ENCODE measurements at regions not wholly inside any gene's neighbourhood (a gene's known extent, or its start where the extent isn't known, plus 50 kb on each side); places are given as distances from the start of the nearest gene placed in this dataset.

GRCh38 chr4:156591679-156592078 lies 379.9 kb downstream of the PDGFC start:
- Mint-ChIP-seq H3K4me3 (no peak overlapping the region), H3K27ac (no peak overlapping the region), H3K27me3 (ENCODE audit: insufficient read depth) (no peaks in the 10 kb centered on the region), H3K4me1 (ENCODE audit: low read depth) (peaks cover 25% of the 10 kb centered on the region), H3K9me3 (no peaks in the 10 kb centered on the region), H3K36me3 (ENCODE audit: low read depth) (no peaks in the 10 kb centered on the region)
- no peak for DNase-seq
- TF ChIP-seq CTCF (IDR thresholded peaks at IDR 0.05) = no peak

DNA sequence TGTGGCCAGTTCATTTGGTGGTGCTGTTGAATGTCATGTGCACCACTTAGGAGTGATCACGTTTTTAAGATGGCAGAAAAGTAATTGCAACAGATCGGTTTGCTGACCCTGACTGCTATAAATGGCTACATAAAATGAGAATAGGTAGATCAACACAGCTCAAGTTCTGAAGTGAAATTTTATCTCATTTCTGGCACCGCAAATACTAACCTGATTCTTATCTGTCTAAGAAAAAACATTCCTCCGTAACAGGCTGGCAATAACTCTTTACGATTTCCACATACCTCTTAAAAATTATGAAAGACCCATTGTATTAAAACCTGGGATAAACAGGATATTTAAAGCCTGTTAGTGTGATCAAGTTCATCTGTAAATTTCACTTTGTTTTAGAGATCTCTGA lies 387.5 kb downstream of the PDGFC start:
- Mint-ChIP-seq H3K27ac (no peak overlapping the region), H3K9me3 (no peaks in the 10 kb centered on the region), H3K27me3 (ENCODE audit: insufficient read depth) (no peaks in the 10 kb centered on the region), H3K4me1 (ENCODE audit: low read depth) (peaks cover 36% of the 10 kb centered on the region), H3K36me3 (ENCODE audit: low read depth) (no peaks in the 10 kb centered on the region), H3K4me3 (no peak overlapping the region)
- no peak for DNase-seq
- TF ChIP-seq CTCF (IDR thresholded peaks at IDR 0.05) = no peak

DNA sequence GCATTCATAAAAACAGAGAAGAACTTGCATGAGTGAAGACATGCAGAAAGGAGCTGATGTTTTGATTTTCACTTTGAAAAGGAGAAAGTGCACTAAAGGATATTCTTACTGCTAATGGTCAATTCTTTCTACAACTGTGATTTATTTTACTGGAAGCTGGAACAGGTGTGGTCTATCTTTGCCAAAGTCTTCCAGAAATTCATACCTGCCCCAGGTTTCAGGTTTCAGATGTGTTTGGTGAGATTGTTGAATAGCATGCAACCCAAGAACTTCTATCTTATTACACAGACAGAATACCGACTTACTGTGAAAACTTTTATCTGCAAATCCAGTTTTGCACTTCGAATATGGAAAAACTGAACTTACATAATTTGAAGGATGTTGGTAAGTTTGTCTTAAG lies 388.3 kb downstream of the PDGFC start:
- DNase-seq = no peak
- H3K27me3 Mint-ChIP-seq (ENCODE audit: insufficient read depth) = no peaks in the 10 kb centered on the region
- no peaks in the 10 kb centered on the region for H3K9me3 Mint-ChIP-seq
- no peaks in the 10 kb centered on the region for H3K36me3 Mint-ChIP-seq (ENCODE audit: low read depth)
- H3K27ac Mint-ChIP-seq = no peak overlapping the region
- peaks cover 40% of the 10 kb centered on the region for H3K4me1 Mint-ChIP-seq (ENCODE audit: low read depth)
- no peak for TF ChIP-seq CTCF (IDR thresholded peaks at IDR 0.05)
- H3K4me3 Mint-ChIP-seq = no peak overlapping the region

DNA sequence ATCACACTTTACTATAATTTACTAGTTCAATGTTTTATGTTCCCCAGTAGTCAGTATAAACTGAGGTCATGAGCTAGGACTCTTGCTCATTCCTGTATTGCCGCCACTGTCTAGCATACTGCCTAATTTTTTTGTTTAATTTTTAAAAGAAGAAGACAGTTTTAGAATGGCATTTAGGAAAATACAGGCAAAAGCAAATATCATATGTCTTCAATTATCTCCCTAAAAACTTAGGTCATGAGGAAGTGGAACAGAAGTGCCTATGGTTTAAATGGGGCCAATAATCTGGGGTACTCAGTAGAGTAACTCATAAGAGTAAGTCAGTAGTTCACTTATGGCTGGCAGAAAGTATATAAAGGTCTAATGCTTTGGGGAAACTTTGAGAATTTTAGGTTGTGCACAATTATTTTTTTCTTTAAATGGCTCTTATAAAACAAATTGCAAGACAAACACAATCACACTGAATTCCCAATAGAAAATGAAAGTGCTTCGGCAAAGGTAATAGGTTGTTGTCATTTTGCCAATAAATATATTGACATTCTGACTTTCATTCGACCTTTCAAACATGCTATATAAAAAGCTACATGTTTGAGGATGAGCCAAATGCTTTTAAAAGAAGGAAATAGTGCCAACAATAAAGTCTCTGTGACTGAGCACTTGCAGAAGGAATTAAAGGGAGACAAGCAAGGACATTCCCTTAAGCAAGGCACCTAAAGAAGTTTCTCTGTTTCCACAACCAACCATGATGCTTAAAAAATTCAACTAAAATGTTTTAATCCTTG lies 390.1 kb downstream of the PDGFC start:
- no peaks in the 10 kb centered on the region for H3K36me3 Mint-ChIP-seq (ENCODE audit: low read depth)
- H3K9me3 Mint-ChIP-seq = no peaks in the 10 kb centered on the region
- H3K4me3 Mint-ChIP-seq = peak overlapping the region; percentile 85
- H3K4me1 Mint-ChIP-seq (ENCODE audit: low read depth) = peaks cover 57% of the 10 kb centered on the region
- peak overlapping the region; percentile 75 for H3K27ac Mint-ChIP-seq
- no peak for TF ChIP-seq CTCF (IDR thresholded peaks at IDR 0.05)
- no peak for DNase-seq
- no peaks in the 10 kb centered on the region for H3K27me3 Mint-ChIP-seq (ENCODE audit: insufficient read depth)

DNA sequence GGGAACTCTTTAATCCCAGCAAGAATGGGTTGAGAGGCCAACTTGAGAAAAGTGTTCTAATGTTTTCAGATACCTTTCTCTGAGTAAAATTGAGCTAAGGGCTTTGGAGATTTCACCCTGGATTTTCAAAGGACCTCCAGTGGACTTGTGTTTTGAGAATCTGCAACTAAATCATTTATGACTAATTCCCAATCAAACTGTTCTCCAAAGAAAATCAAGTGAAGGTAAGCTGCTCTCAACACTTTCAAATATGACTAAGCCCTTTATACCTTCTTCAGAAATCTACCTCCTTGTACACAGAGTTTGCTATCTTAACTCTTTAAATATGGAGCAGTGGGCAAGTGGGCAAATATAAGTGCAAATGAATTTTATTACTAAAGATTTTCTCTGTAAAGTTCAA lies 392.9 kb downstream of the PDGFC start:
- no peak for TF ChIP-seq CTCF (IDR thresholded peaks at IDR 0.05)
- no peak for DNase-seq
- no peak overlapping the region for H3K4me3 Mint-ChIP-seq
- H3K27ac Mint-ChIP-seq = no peak overlapping the region
- no peaks in the 10 kb centered on the region for H3K36me3 Mint-ChIP-seq (ENCODE audit: low read depth)
- H3K9me3 Mint-ChIP-seq = no peaks in the 10 kb centered on the region
- H3K27me3 Mint-ChIP-seq (ENCODE audit: insufficient read depth) = no peaks in the 10 kb centered on the region
- peaks cover 50% of the 10 kb centered on the region for H3K4me1 Mint-ChIP-seq (ENCODE audit: low read depth)

Data from HFFc6 (cell line).